Stomach (tissue), 8 donors: ENCODE measurements at regions not wholly inside any gene's neighbourhood (a gene's known extent, or its start where the extent isn't known, plus 50 kb on each side); places are given as distances from the start of the nearest gene placed in this dataset.

Source experiments
- DNase-seq, 2 donors: peaks; one replicate each; pipeline versions ENCODE4 v3.0.0 to v3.0.0-alpha.2; 2013 to 2019
- H3K27ac ChIP-seq, 5 donors: fragments of 200-600 bp in 4 of 5; sonication (generic) in 4 of 5; one replicate each; pipeline ENCODE4 v1.5.1; 2013 to 2019; ENCODE audit warnings: mild to moderate bottlenecking in 1 of 5, moderate library complexity in 1 of 5
- H3K27me3 ChIP-seq, 3 donors: fragments of 200-600 bp; sonication (generic); one replicate each; pipeline ENCODE4 v1.5.1; 2017 to 2019; ENCODE audit warnings: mixed run types in 1 of 3
- H3K36me3 ChIP-seq, 4 donors: fragments of 200-600 bp; sonication (generic); 1 replicate in 3 of 4; 2 replicates in 1 of 4; pipeline ENCODE4 v1.5.1; 2016 to 2019
- H3K4me1 ChIP-seq, 4 donors: fragments of 200-600 bp; sonication (generic); one replicate each; pipeline ENCODE4 v1.5.1; 2016 to 2019
- H3K4me3 ChIP-seq, 4 donors: fragments of 200-600 bp; sonication (generic) in 3 of 4; one replicate each; pipeline ENCODE4 v1.5.1; 2016 to 2019; ENCODE audit warnings: mild to moderate bottlenecking in 1 of 4
- H3K9me3 ChIP-seq, 4 donors: fragments of 200-600 bp; sonication (generic); one replicate each; pipeline ENCODE4 v1.5.1; 2016 to 2019
- CTCF ChIP-seq, 7 experiments: fragments of 450-650 bp in 4 of 7; fragments of 200-600 bp in 3 of 7; sonication (generic) in 3 of 7; IDR thresholded peaks; one replicate each; pipeline ENCODE4 v1.5.1; 2016 to 2019; ENCODE audit warnings: antibody characterized with exemption in 7 of 7, control low read depth in 2 of 7, mild to moderate bottlenecking in 1 of 7
- EP300 ChIP-seq: sonication (generic); formaldehyde crosslinking; IDR thresholded peaks from one replicate; pipeline ENCODE4 v1.6.1; 2017; ENCODE audit warnings: antibody characterized with exemption
- POLR2A ChIP-seq, 4 donors: fragments of 450-650 bp; IDR thresholded peaks; one replicate each; pipeline ENCODE4 v1.6.1; 2016; ENCODE audit warnings: antibody characterized with exemption in 4 of 4, control low read depth in 2 of 4, mild to moderate bottlenecking in 1 of 4, moderate library complexity in 1 of 4
- POLR2AphosphoS5 ChIP-seq, 3 donors: sonication (generic); formaldehyde crosslinking; IDR thresholded peaks; one replicate each; pipeline ENCODE4 v1.6.1; 2016; ENCODE audit warnings: antibody characterized with exemption in 3 of 3
- WGBS, 5 donors: extraction: QIAGEN DNeasy Blood & Tissue Kit in 3 of 5; methylation state at CpG; one replicate each; pipeline versions ENCODE4 v1.1.5 to v1.1.7; 2013 to 2018; 5-methylcytosine and 5-hydroxymethylcytosine counted together
- intact Hi-C: fragments of 100-400 bp; cut with DNase I; formaldehyde crosslinking; loops from one replicate; pipeline ENCODE4 v1.15.1; 2023; ENCODE audit warnings: low total_unique reads
- donor health status: healthy with polysubstance abuse.
- donor health status: Bipolar disorder and iron deficiency.
- donor health status: healthy.

GRCh38 chr4:62627141-62627540 is 1427.0 kb downstream of the ADGRL3 start:
- 71 to 82% (median 81%) methylated on average over 3 of the region's 3 CpGs for WGBS, 5 donors

GRCh38 chr4:62622089-62622488 is 1422.0 kb downstream of the ADGRL3 start:
- Histone ChIP-seq H3K36me3 (no peaks in the 10 kb centered on the region), H3K9me3 (no peaks in the 10 kb centered on the region), H3K27me3 (no peaks in the 10 kb centered on the region), H3K27ac (no peak overlapping the region), H3K4me3 (no peak overlapping the region), H3K4me1 (no peaks in the 10 kb centered on the region)
- no peak for DNase-seq
- intact Hi-C loops = no loop called here
- TF ChIP-seq POLR2A (IDR thresholded peaks at IDR 0.05) = no peak
- no peak for TF ChIP-seq POLR2AphosphoS5 (IDR thresholded peaks at IDR 0.05)
- no peak for TF ChIP-seq EP300
- TF ChIP-seq CTCF (IDR thresholded peaks at IDR 0.05) = no peak

More at GRCh38 chr4:62627141-62627540, 1427.0 kb downstream of the ADGRL3 start:
- DNase-seq = no peak
- Histone ChIP-seq H3K36me3 (no peaks in the 10 kb centered on the region), H3K27ac (no peak overlapping the region), H3K4me1 (no peaks in the 10 kb centered on the region), H3K4me3 (no peak overlapping the region), H3K27me3 (no peaks in the 10 kb centered on the region), H3K9me3 (peaks cover 0 to 12% (median 7%) of the 10 kb centered on the region in 4 donors)
- intact Hi-C loops = no loop called here
- TF ChIP-seq EP300 = no peak
- TF ChIP-seq POLR2A (IDR thresholded peaks at IDR 0.05) = no peak
- no peak for TF ChIP-seq CTCF (IDR thresholded peaks at IDR 0.05)
- no peak for TF ChIP-seq POLR2AphosphoS5 (IDR thresholded peaks at IDR 0.05)

- H3K4me1 ChIP-seq = no peaks in the 10 kb centered on the region
- H3K27ac ChIP-seq = no peak overlapping the region
- WGBS, 5 donors = 77 to 83% (median 79%) methylated on average over 4 of the region's 4 CpGs
- H3K36me3 ChIP-seq = no peaks in the 10 kb centered on the region
- TF ChIP-seq CTCF (IDR thresholded peaks at IDR 0.05) (no peak), EP300 (no peak), POLR2A (IDR thresholded peaks at IDR 0.05) (no peak), POLR2AphosphoS5 (IDR thresholded peaks at IDR 0.05) (no peak)
- H3K9me3 ChIP-seq = no peaks in the 10 kb centered on the region
- H3K27me3 ChIP-seq = no peaks in the 10 kb centered on the region
- no peak overlapping the region for H3K4me3 ChIP-seq
- intact Hi-C loops = no loop called here
- DNase-seq = no peak
Observed at GRCh38 chr4:62619971-62620370, 1419.8 kb downstream of the ADGRL3 start.

- no peaks in the 10 kb centered on the region for H3K9me3 ChIP-seq
- intact Hi-C loops = no loop called here
- 39 to 51% (median 44%) methylated on average over 2 of the region's 2 CpGs for WGBS, 5 donors
- H3K27ac ChIP-seq = no peak overlapping the region
- H3K4me3 ChIP-seq = no peak overlapping the region
- TF ChIP-seq POLR2A (IDR thresholded peaks at IDR 0.05) (no peak), POLR2AphosphoS5 (IDR thresholded peaks at IDR 0.05) (no peak)
- peak in 1 of 2 donors; percentile 7 for DNase-seq
- no peaks in the 10 kb centered on the region for H3K27me3 ChIP-seq
- no peaks in the 10 kb centered on the region for H3K4me1 ChIP-seq
- no peaks in the 10 kb centered on the region for H3K36me3 ChIP-seq
Observed at GRCh38 chr4:62618042-62618441, 1417.9 kb downstream of the ADGRL3 start.

- H3K4me3 ChIP-seq = no peak overlapping the region
- WGBS, 5 donors = 46 to 70% (median 48%) methylated on average over 1 of the region's 1 CpG
- H3K27me3 ChIP-seq = no peaks in the 10 kb centered on the region
- H3K4me1 ChIP-seq = no peaks in the 10 kb centered on the region
- intact Hi-C loops = no loop called here
- H3K27ac ChIP-seq = no peak overlapping the region
- TF ChIP-seq EP300 (no peak), POLR2AphosphoS5 (IDR thresholded peaks at IDR 0.05) (no peak), POLR2A (IDR thresholded peaks at IDR 0.05) (no peak), CTCF (IDR thresholded peaks at IDR 0.05) (no peak)
- DNase-seq = no peak
- H3K9me3 ChIP-seq = no peaks in the 10 kb centered on the region
- no peaks in the 10 kb centered on the region for H3K36me3 ChIP-seq
Observed at GRCh38 chr4:62601737-62602136, 1401.6 kb downstream of the ADGRL3 start.
